GM19043 (cell line): ENCODE measurements at regions not wholly inside any gene's neighbourhood (a gene's known extent, or its start where the extent isn't known, plus 50 kb on each side); places are given as distances from the start of the nearest gene placed in this dataset.

Source experiments
- ATAC-seq: cut with Tn5 transposase; IDR thresholded peaks from one replicate; pipeline ENCODE4 v1.9.1; 2021; ENCODE audit warnings: low read depth; ENCODE audit not compliant: unreplicated experiment

DNA sequence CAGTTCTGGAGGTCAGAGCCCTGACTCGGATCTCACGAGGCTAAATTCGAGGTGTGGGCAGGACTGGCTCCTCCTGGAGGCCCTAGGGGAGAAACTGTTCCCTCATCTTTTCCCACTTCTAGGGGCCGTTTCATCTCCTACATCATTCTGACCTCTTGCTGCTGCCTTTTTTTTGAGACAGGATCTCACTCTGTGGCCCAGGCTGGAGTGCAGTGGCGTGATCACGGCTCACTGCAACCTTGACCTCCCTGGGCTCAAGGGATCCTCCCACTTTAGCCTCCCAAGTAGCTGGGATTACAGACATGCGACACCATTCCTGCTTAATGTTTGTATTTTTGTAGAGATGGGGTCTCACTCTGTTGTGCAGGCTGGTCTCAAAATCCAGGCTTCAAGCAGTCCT, 244.1 kb upstream of the GSE1 start:
- ATAC-seq = no peak

DNA sequence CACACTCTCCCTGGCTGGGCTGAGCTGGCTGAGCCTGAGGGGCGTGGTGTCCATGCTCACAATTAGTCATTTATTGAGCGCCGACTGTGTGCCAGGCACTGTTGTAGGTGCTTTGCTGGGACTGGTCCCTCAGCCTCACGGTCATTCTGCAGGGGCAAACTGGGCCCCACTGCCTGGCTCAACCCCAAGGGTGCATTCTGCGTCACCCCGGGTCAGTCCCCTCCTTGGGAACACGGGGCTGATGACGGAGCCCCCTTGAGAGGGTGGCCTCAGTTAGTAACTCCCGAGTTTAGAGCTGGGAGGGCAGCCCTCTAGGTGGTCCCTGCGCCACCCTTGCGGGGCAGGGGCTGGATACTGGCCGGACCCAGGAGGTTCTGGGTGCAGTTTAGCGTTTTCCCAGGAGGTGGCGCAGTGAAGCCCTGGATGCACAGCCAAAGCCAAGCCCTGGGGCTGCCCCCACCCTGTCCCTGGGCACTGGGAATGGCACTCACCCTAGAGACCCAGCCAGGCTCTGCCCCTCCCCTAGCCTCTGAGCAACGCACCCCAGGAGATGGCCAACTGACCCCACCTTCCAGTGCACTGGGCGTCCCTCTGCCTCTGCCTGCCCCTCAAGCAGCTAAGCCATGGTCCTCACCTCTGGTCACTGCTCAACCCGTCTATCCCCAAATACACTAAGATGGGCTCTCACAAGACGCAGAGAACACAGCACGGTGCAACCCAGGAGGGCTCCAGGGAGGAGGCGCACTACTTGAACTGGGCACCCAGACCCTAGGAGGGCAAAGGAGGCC, 243.2 kb upstream of the GSE1 start:
- ATAC-seq = no peak

DNA sequence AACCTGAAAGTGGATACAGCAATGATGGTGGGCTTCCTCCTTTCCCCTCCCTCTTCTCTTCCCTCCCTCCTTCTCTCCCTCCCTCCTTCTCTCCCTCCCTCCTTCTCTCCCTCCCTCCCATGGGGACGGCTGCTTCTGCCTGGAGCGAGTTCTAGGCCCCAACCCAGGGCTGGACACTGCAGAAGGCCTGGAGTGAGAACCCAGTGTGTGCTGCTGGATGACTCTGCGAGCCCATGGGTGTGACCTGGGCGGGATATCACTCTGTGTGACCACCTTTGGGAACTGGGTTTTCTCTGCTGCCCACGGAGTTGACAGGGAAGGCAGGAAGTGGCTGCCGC, 242.6 kb upstream of the GSE1 start:
- ATAC-seq = no peak

DNA sequence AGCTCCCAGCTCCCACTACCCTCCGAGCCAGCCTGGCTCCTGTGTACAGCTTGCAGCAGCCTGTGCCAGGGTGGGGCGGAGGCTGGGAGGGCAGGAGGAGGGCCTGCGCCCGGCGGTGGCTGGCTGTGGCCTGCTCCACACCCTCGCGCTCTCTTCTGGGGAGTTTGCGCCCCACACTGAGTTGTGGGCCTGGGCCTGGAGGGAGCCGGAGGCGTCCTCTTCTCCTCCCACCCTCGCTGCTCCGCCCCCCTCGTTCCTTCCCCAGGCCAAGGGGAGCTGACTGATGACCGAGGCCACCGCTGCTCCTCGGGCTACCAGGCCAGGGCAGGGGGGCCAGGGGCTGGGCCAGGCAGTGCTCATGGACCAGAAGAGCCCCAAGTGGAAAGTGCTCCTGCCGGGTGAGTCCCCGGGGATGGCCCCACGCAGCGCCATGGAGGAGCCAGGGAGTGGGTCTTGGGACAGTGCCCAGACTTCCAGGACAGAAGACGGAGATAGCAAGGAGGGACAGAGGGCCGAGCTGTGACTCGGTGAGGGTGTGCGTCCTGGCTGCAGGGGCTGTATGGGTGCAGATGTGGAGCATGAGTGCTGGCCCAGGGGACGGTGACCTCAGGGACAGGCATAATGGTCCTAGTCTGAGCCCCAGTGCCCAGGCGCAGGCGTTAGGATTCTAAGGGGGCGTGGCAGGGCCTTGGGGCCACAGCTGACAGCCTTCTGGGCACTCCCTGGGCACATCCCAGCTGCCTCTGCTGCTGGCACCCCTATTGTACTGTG, 242.1 kb upstream of the GSE1 start:
- ATAC-seq = no peak

DNA sequence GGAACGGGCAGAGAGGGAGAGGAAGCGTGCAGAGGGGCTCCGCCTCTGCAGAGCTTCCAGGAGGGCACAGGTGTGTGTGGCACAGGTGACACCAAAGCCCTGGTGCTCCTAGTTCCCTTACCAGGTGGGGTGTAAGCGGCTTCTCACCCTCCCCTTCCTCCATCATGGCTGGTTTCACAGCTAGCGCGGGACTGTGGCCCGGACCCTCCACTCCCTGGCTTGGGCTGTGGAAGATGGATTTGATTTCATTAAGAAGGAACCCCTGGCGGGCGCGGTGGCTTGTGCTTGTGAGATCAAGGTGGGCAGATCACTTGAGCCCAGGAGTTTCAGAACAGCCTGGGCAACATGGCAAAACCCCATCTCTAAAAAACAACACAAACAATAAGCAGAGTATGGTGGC, 241.2 kb upstream of the GSE1 start:
- no peak for ATAC-seq

DNA sequence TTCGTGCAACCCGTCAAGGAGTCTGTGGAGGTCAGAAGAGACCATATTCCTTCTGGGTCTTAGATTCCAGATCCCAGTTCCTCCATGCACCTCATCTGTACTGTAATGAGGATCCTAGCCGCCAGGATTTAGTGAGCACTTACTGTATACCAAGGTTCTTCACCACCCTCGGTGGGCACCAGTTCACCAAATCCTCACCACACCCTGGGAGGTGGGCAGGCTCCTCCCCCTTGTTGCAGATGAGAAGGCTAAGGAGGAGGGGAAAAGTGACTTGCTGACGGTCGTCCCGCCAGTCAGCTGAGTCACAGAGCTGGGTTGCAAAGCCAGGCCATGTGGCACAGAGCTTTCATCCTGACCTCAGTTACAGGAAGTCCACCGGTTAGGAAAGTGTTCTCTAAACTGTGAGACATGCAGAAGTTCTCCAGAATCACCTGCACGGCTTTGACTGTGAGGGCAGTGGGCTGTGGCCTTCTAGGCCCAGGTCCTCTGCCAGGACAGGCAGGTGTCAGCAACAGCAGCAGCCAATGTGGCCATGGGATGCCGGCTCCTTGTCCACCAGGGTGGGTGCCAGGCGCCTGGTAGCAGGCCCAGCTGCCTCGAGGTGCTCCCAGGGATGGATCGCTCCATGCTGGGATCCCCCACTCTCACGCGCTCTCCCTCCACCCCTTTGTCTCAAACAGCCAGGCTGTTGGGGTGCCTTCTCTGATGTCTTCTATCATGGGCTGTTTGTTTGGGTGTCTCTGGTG, 240.3 kb upstream of the GSE1 start:
- no peak for ATAC-seq

DNA sequence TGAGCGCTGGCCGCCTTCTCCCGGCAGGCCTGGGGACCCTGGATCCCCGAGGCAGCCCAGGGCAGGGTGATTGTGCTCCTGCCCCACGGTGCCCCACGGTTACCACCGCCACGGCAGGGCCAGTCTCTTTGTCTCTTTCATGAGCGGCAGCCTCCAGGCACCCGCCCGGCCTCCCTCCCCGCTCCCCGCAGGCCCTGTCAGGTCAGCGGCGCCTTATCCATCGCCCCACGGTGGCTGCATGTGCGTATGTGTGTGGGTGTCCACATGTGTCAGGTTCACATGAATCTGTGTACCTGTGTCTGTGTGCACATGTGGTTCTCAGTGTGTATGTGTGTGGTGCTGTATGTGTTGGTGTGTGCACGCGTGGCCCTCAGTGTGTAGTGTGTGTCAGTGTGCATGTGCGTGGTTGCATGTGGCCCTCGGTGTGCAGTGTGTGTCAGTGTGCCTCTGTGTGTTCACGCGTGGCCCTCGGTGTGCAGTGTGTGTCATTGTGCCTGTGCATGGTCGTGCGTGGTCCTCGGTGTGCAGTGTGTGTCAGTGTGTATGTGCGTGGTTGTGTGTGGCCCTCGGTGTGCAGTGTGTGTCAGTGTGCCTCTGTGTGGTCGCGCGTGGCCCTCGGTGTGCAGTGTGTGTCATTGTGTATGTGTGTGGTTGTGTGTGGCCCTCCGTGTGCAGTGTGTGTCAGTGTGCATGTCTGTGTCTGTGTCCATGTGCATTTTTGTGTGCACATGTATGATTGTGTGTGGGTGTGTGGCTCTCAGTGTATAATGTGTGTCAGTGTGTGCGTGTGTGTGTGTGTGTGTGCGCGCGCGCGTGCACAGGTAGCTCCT, 239.2 kb upstream of the GSE1 start:
- ATAC-seq = no peak

DNA sequence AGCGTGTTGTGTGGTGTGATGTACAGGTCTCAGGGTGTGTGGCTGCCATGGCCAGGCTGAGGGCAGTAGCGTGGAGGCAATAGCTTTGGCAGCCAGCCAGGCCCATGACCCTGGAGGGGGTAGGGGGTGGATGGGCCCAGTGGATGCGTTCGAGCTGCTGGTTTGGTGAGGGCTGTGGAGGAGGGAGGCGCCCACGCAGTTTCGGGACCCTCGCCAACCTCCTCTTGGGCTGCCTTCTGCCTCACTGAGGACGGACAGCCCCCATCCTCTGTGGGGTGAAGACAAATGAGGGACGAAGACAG, 238.6 kb upstream of the GSE1 start:
- ATAC-seq = no peak

DNA sequence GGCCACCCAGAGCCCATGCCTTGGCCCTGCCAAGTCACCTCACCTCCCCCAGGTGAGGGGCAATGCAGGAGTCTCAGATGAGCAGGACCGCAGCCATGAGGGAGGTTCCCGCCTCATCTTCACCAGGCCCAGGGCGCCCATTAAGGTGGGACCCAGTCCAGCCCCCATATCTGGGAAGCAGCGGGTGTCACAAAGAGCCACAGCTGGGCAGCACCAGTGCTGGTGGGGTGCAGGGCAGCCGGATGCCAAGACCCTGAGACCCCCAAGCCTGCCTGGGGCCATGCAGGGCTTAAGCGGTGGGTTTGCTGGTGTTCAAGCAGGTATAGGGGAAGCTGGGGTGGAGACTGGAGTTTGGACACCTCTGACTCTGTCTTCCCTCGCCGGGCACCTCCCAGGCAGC, 237.8 kb upstream of the GSE1 start:
- ATAC-seq = no peak

DNA sequence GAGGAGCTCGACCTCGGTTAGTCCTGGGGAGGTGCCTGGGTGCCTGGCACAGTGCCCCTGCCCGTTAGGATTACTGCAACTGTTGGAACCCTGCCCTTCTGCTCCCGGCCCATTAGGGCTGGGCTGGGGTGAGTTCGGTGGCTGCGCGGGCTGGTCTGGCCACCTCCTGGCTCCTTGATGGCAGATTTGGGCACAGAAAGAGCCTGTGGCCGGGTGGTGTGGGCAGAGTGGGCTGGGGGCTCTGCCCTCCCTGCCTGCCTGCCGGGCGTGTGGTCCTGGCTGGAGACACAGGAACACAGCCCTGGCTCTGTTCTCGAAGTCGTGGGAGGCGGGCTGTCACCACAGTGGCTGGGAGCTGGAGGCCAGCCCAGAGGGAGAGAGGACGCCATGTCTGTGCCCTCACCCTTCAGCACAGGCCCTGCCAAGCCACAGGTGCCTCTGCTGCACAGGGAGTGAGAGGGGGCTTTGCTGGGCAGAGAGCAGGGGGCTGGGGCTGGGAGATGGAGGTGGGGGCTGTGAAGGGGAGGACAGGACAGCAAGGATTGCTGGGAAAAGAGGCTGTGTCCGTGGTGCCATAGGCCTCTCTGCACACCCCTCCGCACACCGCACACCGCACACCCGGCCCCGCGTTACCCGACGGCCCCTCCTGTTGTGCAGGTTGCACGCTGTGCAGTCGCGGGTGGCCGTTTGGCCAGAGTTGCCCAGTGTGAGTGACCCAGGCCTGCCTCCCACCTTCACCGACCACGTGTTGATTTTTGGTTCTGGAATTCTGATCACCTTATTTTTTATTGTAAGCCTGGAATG, 236.6 kb upstream of the GSE1 start:
- ATAC-seq = no peak

DNA sequence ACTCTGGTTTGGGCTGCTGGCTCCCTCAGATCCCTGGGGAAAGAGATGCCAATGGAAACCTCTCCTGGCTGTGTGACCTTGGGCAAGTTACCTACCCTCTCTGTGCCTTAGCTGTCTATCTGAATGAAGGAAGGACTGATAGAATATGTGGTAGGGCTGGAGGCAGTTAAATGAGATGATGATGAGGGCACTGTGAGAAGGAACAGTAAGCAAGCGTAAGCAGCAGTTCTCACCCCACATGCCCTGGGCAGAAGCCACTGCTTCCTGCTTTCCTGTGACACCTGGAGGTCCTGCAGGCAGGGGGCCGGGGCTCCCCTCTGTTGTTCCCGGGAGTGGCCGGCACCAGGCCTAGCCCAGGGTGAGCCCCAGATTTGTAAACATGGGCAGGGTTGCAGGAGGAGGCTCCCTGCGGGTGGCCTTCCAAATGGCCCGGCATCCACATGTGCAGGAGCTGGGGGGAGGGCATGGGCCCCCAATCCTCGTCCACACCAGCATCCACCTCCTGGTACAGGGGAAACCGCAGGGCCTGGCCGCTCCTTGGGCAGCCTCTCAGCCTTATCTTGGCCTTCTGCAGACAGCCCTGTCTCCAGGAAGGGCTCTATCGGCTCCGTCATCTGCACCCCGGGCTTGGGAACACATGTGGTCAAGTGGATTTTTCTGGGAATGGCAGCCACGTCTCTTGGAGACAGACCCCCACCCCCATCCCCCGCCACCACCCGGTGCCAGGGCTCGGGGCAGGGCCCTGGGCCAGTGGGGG, 235.6 kb upstream of the GSE1 start:
- no peak for ATAC-seq

DNA sequence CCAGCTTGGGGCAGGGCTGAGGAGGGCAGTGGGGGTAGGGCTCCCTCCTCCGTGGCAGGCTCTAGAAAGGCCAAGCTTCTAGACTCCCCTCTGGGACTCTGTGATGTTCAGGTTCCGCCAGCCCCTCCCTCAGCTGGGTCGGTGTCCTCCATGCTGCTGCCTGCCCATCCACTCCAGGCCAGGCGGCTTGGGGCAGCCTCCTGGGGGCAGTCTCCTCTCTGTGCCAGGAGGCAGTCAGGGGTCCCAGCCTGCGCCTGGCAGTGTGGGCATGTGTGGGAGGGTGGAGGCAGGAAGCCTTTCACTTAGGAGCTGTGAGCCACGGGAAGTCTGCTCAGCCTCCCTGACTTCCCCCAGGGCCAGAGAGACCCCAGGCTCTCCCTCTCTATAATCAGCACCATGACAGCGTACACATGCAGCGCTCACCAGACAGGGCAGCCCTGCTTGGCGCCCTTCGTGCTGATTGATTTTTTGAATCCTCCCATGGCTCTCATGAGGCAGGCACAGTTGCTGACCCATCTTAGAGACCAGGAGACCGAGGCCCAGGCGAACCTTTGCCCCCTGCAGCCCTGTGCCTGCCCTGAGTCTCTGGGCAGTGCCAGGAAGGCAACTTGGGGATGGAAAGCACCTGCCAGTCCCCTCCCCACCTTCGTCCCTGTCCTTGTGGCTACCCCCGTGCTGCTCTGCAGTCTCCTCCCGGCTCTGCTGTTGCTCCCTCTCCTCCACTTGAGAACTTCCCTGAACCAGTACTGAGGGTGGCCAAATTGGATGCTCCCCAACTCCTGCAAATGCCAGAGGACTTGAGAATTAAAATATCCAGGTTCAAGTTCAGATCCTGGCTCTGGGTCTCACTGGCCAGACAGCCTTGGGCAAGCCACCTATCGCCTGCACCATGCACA, 234.7 kb upstream of the GSE1 start:
- no peak for ATAC-seq

DNA sequence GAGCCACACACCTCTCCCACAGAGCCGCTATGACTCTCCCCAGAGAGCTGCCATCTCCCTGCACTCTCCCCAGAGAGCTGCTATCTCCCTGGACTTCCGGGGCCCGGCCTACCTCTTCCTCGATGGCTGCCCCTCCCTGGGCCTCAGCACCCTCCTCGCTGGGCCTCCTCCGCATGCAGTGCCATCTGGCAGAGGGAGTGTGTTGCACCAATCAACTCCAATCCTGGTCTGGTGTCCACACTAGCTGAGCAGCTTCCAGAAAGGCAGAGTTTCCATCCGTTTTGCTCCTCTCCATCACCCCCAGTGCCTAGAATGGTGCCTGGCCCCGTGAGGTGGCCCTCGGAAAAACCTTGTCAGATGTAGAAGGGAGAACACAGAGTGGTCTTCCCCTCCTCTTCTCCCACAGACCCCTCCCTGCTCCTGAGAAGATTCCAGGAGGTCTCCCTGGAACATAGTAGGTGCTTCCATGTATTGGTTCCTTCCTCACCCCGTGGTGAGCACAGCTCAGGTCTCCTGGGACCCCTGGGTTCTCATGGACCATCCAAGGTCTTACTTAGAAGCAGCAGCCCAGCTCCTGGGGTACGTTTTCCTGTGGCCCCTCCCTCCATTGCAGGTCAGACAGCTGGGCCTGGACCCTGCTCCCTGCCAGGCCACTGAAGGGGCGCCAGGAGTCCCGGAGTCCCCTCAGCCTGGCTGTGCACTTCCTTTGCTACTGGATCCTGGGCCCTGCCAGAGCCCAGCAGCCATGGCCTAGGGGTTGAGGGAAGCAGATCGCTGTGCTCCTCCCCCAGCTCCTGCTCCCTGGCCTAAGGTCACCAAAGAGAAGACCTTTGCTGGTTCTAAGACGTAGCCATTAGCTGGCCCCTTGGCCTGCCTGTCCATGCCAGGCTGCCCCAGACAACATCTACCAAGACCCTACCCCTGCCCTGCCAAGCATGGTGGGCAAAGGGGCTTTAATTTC, 233.8 kb upstream of the GSE1 start:
- ATAC-seq = no peak

DNA sequence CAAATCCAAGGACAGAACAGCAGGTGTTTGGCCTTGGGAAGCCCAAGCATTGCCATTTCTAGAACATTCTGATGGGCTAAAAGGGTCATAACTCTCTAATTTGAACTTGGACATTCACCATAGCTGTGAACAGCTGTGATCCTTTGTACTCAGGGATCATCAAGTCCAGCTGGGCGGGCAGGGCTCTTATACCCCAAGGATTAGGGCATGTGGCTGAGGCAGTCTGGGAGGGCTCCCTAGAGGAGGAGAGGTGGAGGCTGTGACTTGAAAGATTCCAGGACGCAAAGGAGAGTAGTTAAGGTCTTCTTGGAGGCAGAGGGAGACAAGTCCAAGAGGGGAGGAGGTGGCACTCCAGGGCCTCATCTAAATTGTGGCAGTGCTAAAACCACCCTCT, 233.1 kb upstream of the GSE1 start:
- ATAC-seq = no peak

DNA sequence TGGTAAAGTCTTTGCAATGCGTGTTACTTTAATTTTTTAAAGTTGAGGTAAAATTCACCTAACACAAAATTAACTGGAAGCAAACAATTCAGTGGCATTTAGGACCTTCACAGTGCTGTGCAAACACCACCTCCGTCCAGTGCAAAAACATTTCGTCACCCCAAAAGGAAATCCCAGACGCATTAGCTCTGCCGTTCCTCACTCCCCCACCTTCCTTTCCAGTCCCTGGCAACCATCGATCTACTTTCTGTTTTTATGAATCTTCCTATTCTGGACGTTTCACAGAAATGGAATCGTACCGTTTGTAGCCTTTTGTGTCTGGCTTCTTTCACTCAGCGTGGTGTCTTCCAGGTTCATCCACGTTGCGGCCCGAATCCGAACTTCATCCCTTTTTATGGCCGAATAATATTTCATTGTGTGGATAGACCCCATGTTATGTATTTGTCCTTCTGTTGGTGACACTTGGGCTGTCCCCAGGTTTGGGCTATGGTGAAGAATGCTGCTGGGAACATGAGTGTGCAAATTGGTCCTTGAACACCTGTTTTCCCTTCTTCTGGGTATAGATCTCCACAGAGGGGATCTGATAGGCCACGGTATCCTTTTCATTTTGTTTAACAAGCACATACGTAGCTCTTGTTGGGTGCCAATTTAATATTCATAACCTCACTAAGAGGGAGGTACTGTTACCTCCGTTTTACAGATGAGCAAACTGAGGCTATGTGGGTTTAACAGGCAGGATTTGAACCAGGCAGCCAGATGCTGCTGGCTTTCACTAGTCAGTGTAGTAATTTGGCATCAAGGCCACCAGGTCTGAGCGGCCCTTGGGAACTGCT, 232.0 kb upstream of the GSE1 start:
- no peak for ATAC-seq
